RWPE2 (cell line): ENCODE measurements at regions not wholly inside any gene's neighbourhood (a gene's known extent, or its start where the extent isn't known, plus 50 kb on each side); places are given as distances from the start of the nearest gene placed in this dataset.
A peak's percentile ranks its signal among the peaks of the same experiment; 100 is the strongest.

Experiments
- ATAC-seq: fragments of 200-7000 bp; cut with Tn5 transposase; 3 replicates; pipeline ENCODE4 v1.9.1; 2021; ENCODE audit warnings: low read depth
- DNase-seq: peaks from one replicate; pipeline ENCODE4 v3.0.0-alpha.2; 2020; ENCODE audit warnings: low spot score
- H3K27ac ChIP-seq: fragments of 450-650 bp; 2 replicates; pipeline ENCODE4 v1.5.1; 2017; ENCODE audit warnings: mild to moderate bottlenecking; ENCODE audit not compliant: poor library complexity, severe bottlenecking
- H3K27me3 ChIP-seq: fragments of 250-450 bp; sonication (Bioruptor Pico); 2 replicates; pipeline ENCODE4 v1.5.1; 2021; ENCODE audit warnings: mild to moderate bottlenecking, moderate library complexity; ENCODE audit not compliant: insufficient read depth, poor library complexity, severe bottlenecking
- H3K36me3 ChIP-seq: fragments of 250-450 bp; sonication (Bioruptor Pico); 2 replicates; pipeline ENCODE4 v1.5.1; 2020; ENCODE audit warnings: low read depth, mild to moderate bottlenecking, moderate library complexity
- H3K4me1 ChIP-seq: fragments of 250-450 bp; sonication (Bioruptor Pico); 2 replicates; pipeline ENCODE4 v1.5.1; 2021; ENCODE audit warnings: mild to moderate bottlenecking, moderate library complexity; ENCODE audit not compliant: insufficient read depth, poor library complexity, severe bottlenecking
- H3K4me3 ChIP-seq: fragments of 250-450 bp; sonication (Bioruptor Pico); 2 replicates; pipeline ENCODE4 v1.5.1; 2021; ENCODE audit warnings: mild to moderate bottlenecking, moderate library complexity; ENCODE audit not compliant: severe bottlenecking
- H3K9me3 ChIP-seq: fragments of 250-450 bp; sonication (Bioruptor Pico); 2 replicates; pipeline ENCODE4 v1.5.1; 2021; ENCODE audit warnings: mild to moderate bottlenecking, moderate library complexity; ENCODE audit not compliant: severe bottlenecking
- CTCF ChIP-seq: fragments of 450-650 bp; IDR thresholded peaks from one replicate; pipeline ENCODE4 v1.5.1; 2017; ENCODE audit warnings: mild to moderate bottlenecking, moderate library complexity; ENCODE audit not compliant: poor library complexity, severe bottlenecking

- no peak overlapping the region for H3K4me3 ChIP-seq
- no peaks in the 10 kb centered on the region for H3K4me1 ChIP-seq
- no peak for TF ChIP-seq CTCF
- ATAC-seq (no peak), DNase-seq (no peak)
- H3K9me3 ChIP-seq: no peaks in the 10 kb centered on the region
- H3K27ac ChIP-seq: no peak overlapping the region
- H3K36me3 ChIP-seq: no peaks in the 10 kb centered on the region
- peaks cover 6% of the 10 kb centered on the region for H3K27me3 ChIP-seq
Measured at GRCh38 chr15:29342201-29342600, 72.6 kb upstream of the NSMCE3 start.

GRCh38 chr15:29337156-29337959, 67.7 kb upstream of the NSMCE3 start:
- TF ChIP-seq CTCF: no peak
- no peak; the same call in 2 of the 3 replicates for ATAC-seq
- Histone ChIP-seq H3K36me3 (no peaks in the 10 kb centered on the region), H3K4me1 (no peaks in the 10 kb centered on the region), H3K27me3 (no peaks in the 10 kb centered on the region), H3K27ac (no peak overlapping the region), H3K9me3 (no peaks in the 10 kb centered on the region), H3K4me3 (no peak overlapping the region)
- no peak for DNase-seq

GRCh38 chr15:29334544-29334943, 64.9 kb upstream of the NSMCE3 start:
- no peaks in the 10 kb centered on the region for H3K4me1 ChIP-seq

GRCh38 chr15:29333261-29333660, 63.6 kb upstream of the NSMCE3 start:
- Histone ChIP-seq H3K36me3 (no peaks in the 10 kb centered on the region), H3K4me1 (no peaks in the 10 kb centered on the region), H3K27ac (no peak overlapping the region), H3K27me3 (peaks cover 5% of the 10 kb centered on the region), H3K4me3 (no peak overlapping the region), H3K9me3 (no peaks in the 10 kb centered on the region)
- ATAC-seq: no peak
- DNase-seq: no peak
- TF ChIP-seq CTCF: no peak

More at GRCh38 chr15:29334544-29334943, 64.9 kb upstream of the NSMCE3 start:
- no peak overlapping the region for H3K27ac ChIP-seq
- DNase-seq: no peak
- no peak overlapping the region for H3K4me3 ChIP-seq
- no peaks in the 10 kb centered on the region for H3K9me3 ChIP-seq
- H3K27me3 ChIP-seq: peaks cover 5% of the 10 kb centered on the region
- ATAC-seq: no peak
- no peak for TF ChIP-seq CTCF
- H3K36me3 ChIP-seq: no peaks in the 10 kb centered on the region

GRCh38 chr15:29331669-29332068, 62.0 kb upstream of the NSMCE3 start:
- Histone ChIP-seq H3K9me3 (no peaks in the 10 kb centered on the region), H3K4me3 (no peak overlapping the region), H3K27me3 (peaks cover 5% of the 10 kb centered on the region), H3K36me3 (no peaks in the 10 kb centered on the region), H3K27ac (no peak overlapping the region), H3K4me1 (no peaks in the 10 kb centered on the region)
- DNase-seq (no peak), ATAC-seq (peak; percentile 54; the same call in 2 of the 3 replicates)
- TF ChIP-seq CTCF: no peak
